ENCODE measurements at regions not wholly inside any gene's neighbourhood (a gene's known extent, or its start where the extent isn't known, plus 50 kb on each side); places are given as distances from the start of the nearest gene placed in this dataset.

GRCh38 chr15:94682171-94682570, 450.8 kb downstream of the MCTP2 start:
- no peak for DNase-seq (ENCODE audit: low spot score)

GRCh38 chr15:94683902-94684301, 452.5 kb downstream of the MCTP2 start:
- no peak for DNase-seq (ENCODE audit: low spot score)

- no peak for DNase-seq (ENCODE audit: low spot score)
Measured at GRCh38 chr15:94691169-94691568, 459.8 kb downstream of the MCTP2 start.

- no peak for DNase-seq (ENCODE audit: low spot score)
Measured at GRCh38 chr15:94692710-94693109, 461.3 kb downstream of the MCTP2 start.

- no peak for DNase-seq (ENCODE audit: low spot score)
Measured at GRCh38 chr15:94700211-94700610, 468.9 kb downstream of the MCTP2 start.

GRCh38 chr15:94701281-94701985, 470.1 kb downstream of the MCTP2 start:
- no peak for DNase-seq (ENCODE audit: low spot score)

GRCh38 chr15:94703596-94703995, 472.2 kb downstream of the MCTP2 start:
- DNase-seq (ENCODE audit: low spot score) = no peak

- DNase-seq (ENCODE audit: low spot score) = no peak
Measured at GRCh38 chr15:94704421-94704820, 473.1 kb downstream of the MCTP2 start.

- no peak for DNase-seq (ENCODE audit: low spot score)
Measured at GRCh38 chr15:94704946-94705345, 473.6 kb downstream of the MCTP2 start.

- DNase-seq (ENCODE audit: low spot score) = no peak
Measured at GRCh38 chr15:94709319-94709718, 478.0 kb downstream of the MCTP2 start.

GRCh38 chr15:94722024-94722636, 490.8 kb downstream of the MCTP2 start:
- no peak for DNase-seq (ENCODE audit: low spot score)

GRCh38 chr15:94723801-94724200, 492.4 kb downstream of the MCTP2 start:
- no peak for DNase-seq (ENCODE audit: low spot score)

- no peak for DNase-seq (ENCODE audit: low spot score)
Measured at GRCh38 chr15:94731286-94731685, 499.9 kb downstream of the MCTP2 start.

GRCh38 chr15:94734460-94734859, 503.1 kb downstream of the MCTP2 start:
- DNase-seq (ENCODE audit: low spot score) = no peak

GRCh38 chr15:94736236-94736635, 504.9 kb downstream of the MCTP2 start:
- DNase-seq (ENCODE audit: low spot score) = no peak

- no peak for DNase-seq (ENCODE audit: low spot score)
Measured at GRCh38 chr15:94739639-94740038, 508.3 kb downstream of the MCTP2 start.

- DNase-seq (ENCODE audit: low spot score) = no peak
Measured at GRCh38 chr15:94740469-94740868, 509.1 kb downstream of the MCTP2 start.

GRCh38 chr15:94743668-94744067, 512.3 kb downstream of the MCTP2 start:
- no peak for DNase-seq (ENCODE audit: low spot score)

- no peak for DNase-seq (ENCODE audit: low spot score)
Measured at GRCh38 chr15:94744080-94744793, 512.9 kb downstream of the MCTP2 start.

GRCh38 chr15:94745371-94745770, 514.0 kb downstream of the MCTP2 start:
- DNase-seq (ENCODE audit: low spot score) = no peak

- no peak for DNase-seq (ENCODE audit: low spot score)
Measured at GRCh38 chr15:94747510-94747909, 516.1 kb downstream of the MCTP2 start.

GRCh38 chr15:94749811-94750617, 518.7 kb downstream of the MCTP2 start:
- no peak for DNase-seq (ENCODE audit: low spot score)
